SK-N-SH (cell line): ENCODE measurements at regions not wholly inside any gene's neighbourhood (a gene's known extent, or its start where the extent isn't known, plus 50 kb on each side); places are given as distances from the start of the nearest gene placed in this dataset.

ENCODE experiments used
- CTCF ChIA-PET: fragments of 300-600, 350-600 bp; formaldehyde crosslinking; extraction: SDS; loops from one replicate; lab custom pipeline; 2021; lab: Yijun Ruan, JAX
- POLR2A ChIA-PET: fragments of 350-600 bp; sonication (Branson Sonifier 250); formaldehyde crosslinking; extraction: SDS; loops from one replicate; lab custom pipeline; 2020; ENCODE audit warnings: antibody characterized with exemption, inconsistent platforms; lab: Yijun Ruan, JAX
- DNase-seq: peaks from one replicate; pipeline ENCODE4 v3.0.0; 2012
- H2AFZ ChIP-seq: fragments of 200-600 bp; sonication (generic); 2 replicates; pipeline ENCODE4 v1.8.1; 2016; ENCODE audit warnings: antibody characterized with exemption, mild to moderate bottlenecking, low read depth
- H3F3A ChIP-seq: fragments of 200-600 bp; sonication (generic); replicated peaks from 2 replicates; pipeline ENCODE3; 2016; ENCODE audit warnings: antibody characterized with exemption, mild to moderate bottlenecking; ENCODE audit not compliant: insufficient read depth
- H3K27ac ChIP-seq, 2 experiments: fragments of 200-500 bp in 1 of 2; fragments of 200-600 bp in 1 of 2; sonication (Bioruptor generic) in 1 of 2; sonication (generic), shearing (Covaris generic) in 1 of 2; 2 replicates each; pipeline versions ENCODE4 v1.5.1 to v1.6.1; 2014 to 2016; ENCODE audit warnings: low read depth in 2 of 2, inconsistent platforms in 1 of 2, low read length in 1 of 2, mild to moderate bottlenecking in 1 of 2, mixed read lengths in 1 of 2
- H3K27me3 ChIP-seq: fragments of 200-600 bp; sonication (generic), shearing (Covaris generic); 2 replicates; pipeline ENCODE4 v1.6.1; 2016; ENCODE audit warnings: mixed run types; ENCODE audit not compliant: insufficient read depth
- H3K36me3 ChIP-seq, 2 experiments: fragments of 200-500 bp in 1 of 2; fragments of 200-600 bp in 1 of 2; sonication (Bioruptor generic) in 1 of 2; sonication (generic) in 1 of 2; replicated peaks in 1 of 2; 2 replicates each; pipeline versions ENCODE3 to v1.5.1; 2014 to 2016; ENCODE audit warnings: low read length in 1 of 2, mild to moderate bottlenecking in 1 of 2; ENCODE audit not compliant: insufficient read depth in 2 of 2, control insufficient read depth in 1 of 2
- H3K4me1 ChIP-seq, 2 experiments: fragments of 200-500 bp in 1 of 2; fragments of 200-600 bp in 1 of 2; sonication (Bioruptor generic) in 1 of 2; sonication (generic), shearing (Covaris generic) in 1 of 2; 2 replicates each; pipeline versions ENCODE4 v1.5.1 to v1.6.1; 2014 to 2016; ENCODE audit warnings: low read depth in 1 of 2, low read length in 1 of 2, mixed run types in 1 of 2; ENCODE audit not compliant: insufficient read depth in 2 of 2, control insufficient read depth in 1 of 2
- H3K4me2 ChIP-seq: fragments of 200-600 bp; sonication (generic), shearing (Covaris generic); 2 replicates; pipeline ENCODE4 v1.6.1; 2017; ENCODE audit warnings: mixed run types
- H3K4me3 ChIP-seq, 2 experiments: fragments of 200-500 bp in 1 of 2; fragments of 200-600 bp in 1 of 2; sonication (Bioruptor generic) in 1 of 2; sonication (generic), shearing (Covaris generic) in 1 of 2; 2 replicates each; pipeline versions ENCODE4 v1.5.1 to v1.8.1; 2014 to 2016; ENCODE audit warnings: low read depth in 2 of 2, inconsistent platforms in 1 of 2, low read length in 1 of 2, mild to moderate bottlenecking in 1 of 2, mixed read lengths in 1 of 2, moderate library complexity in 1 of 2
- H3K79me2 ChIP-seq: fragments of 200-600 bp; sonication (generic); 2 replicates; pipeline ENCODE4 v1.8.1; 2017; ENCODE audit warnings: mild to moderate bottlenecking; ENCODE audit not compliant: insufficient read depth
- H3K9ac ChIP-seq: fragments of 200-600 bp; sonication (generic); 2 replicates; pipeline ENCODE4 v1.6.1; 2017; ENCODE audit warnings: mixed run types
- H3K9me2 ChIP-seq: fragments of 200-600 bp; sonication (generic); 2 replicates; pipeline ENCODE4 v1.6.1; 2017; ENCODE audit warnings: mixed run types
- H3K9me3 ChIP-seq: fragments of 200-600 bp; sonication (generic); 2 replicates; pipeline ENCODE4 v1.6.1; 2017; ENCODE audit warnings: mixed run types, mild to moderate bottlenecking, moderate library complexity
- H4K20me1 ChIP-seq: fragments of 200-600 bp; sonication (generic); 2 replicates; pipeline ENCODE4 v1.6.1; 2017; ENCODE audit warnings: mild to moderate bottlenecking, mixed run types; ENCODE audit not compliant: insufficient read depth
- CTCF ChIP-seq: fragments of 200-600 bp; sonication (generic); IDR thresholded peaks from 2 replicates; pipeline ENCODE4 v1.6.1; 2017; ENCODE audit warnings: antibody characterized with exemption, mild to moderate bottlenecking, moderate library complexity
- EZH2phosphoT487 ChIP-seq: fragments of 200-600 bp; sonication (generic); IDR thresholded peaks from 2 replicates; pipeline ENCODE4 v1.6.1; 2017; ENCODE audit warnings: low read depth, mixed run types, mild to moderate bottlenecking, antibody characterized with exemption, moderate library complexity, borderline replicate concordance
- GATA2 ChIP-seq: sonication (generic); formaldehyde crosslinking; IDR thresholded peaks from 2 replicates; pipeline ENCODE4 v1.5.0; 2020; ENCODE audit warnings: mild to moderate bottlenecking, missing genetic modification reagents
- MAX ChIP-seq: IDR thresholded peaks from 2 replicates; pipeline ENCODE4 v1.4.0; 2012; ENCODE audit warnings: low read depth
- MXI1 ChIP-seq: IDR thresholded peaks from 2 replicates; pipeline ENCODE4 v1.6.1; 2012; ENCODE audit warnings: mild to moderate bottlenecking, low read depth, low read length, improper control_type of control experiment
- NRF1 ChIP-seq: IDR thresholded peaks from 2 replicates; pipeline ENCODE4 v1.6.1; 2012; ENCODE audit warnings: low read depth, mild to moderate bottlenecking, low read length
- PBX3 ChIP-seq: IDR thresholded peaks from 2 replicates; pipeline ENCODE4; 2012
- TCF12 ChIP-seq: IDR thresholded peaks from 2 replicates; pipeline ENCODE4 v1.4.0; 2012
- TEAD4 ChIP-seq: IDR thresholded peaks from 2 replicates; pipeline ENCODE4 v1.4.0; 2012; ENCODE audit warnings: mild to moderate bottlenecking, borderline replicate concordance; ENCODE audit not compliant: insufficient read depth
- USF1 ChIP-seq: IDR thresholded peaks from 2 replicates; pipeline ENCODE4 v1.4.0; 2012; ENCODE audit warnings: low read depth, borderline replicate concordance
- WGBS: methylation state at CpG from one replicate; pipeline ENCODE4 v1.1.6; 2017; ENCODE audit warnings: low lambda C conversion rate; 5-methylcytosine and 5-hydroxymethylcytosine counted together
- TF ChIP-seq, protein P1 (sequence below): IDR thresholded peaks from 2 replicates; pipeline ENCODE4 v1.6.1; 2012; ENCODE audit warnings: mild to moderate bottlenecking, low read depth, low read length, moderate library complexity

GRCh38 chr1:94306521-94306920, 69.1 kb upstream of the ARHGAP29 start:
- no peaks in the 10 kb centered on the region for H3F3A ChIP-seq
- no peaks in the 10 kb centered on the region for H3K9me2 ChIP-seq
- WGBS = 74% methylated on average over 1 of the region's 1 CpG
- DNase-seq = no peak
- CTCF ChIA-PET = interaction anchor here (1.1 to 1.6 kb wide), 2 partner anchors 29 to 245 kb away, joined by 3 to 13 read pairs; no protein-coding TSS in a partner anchor
- H3K9me3 ChIP-seq = no peaks in the 10 kb centered on the region
- no peak overlapping the region for H3K9ac ChIP-seq
- H3K4me1 ChIP-seq = peaks cover 0 to 6% of the 10 kb centered on the region in 2 experiments; a peak in 1 of 4 replicates
- H3K4me3 ChIP-seq = no peak overlapping the region
- POLR2A ChIA-PET = no interaction called here
- H3K27me3 ChIP-seq = no peaks in the 10 kb centered on the region
- H3K27ac ChIP-seq = no peak overlapping the region
- no peak for TF ChIP-seq NRF1
- no peak for TF ChIP-seq MXI1
- TF ChIP-seq, protein P1, sequence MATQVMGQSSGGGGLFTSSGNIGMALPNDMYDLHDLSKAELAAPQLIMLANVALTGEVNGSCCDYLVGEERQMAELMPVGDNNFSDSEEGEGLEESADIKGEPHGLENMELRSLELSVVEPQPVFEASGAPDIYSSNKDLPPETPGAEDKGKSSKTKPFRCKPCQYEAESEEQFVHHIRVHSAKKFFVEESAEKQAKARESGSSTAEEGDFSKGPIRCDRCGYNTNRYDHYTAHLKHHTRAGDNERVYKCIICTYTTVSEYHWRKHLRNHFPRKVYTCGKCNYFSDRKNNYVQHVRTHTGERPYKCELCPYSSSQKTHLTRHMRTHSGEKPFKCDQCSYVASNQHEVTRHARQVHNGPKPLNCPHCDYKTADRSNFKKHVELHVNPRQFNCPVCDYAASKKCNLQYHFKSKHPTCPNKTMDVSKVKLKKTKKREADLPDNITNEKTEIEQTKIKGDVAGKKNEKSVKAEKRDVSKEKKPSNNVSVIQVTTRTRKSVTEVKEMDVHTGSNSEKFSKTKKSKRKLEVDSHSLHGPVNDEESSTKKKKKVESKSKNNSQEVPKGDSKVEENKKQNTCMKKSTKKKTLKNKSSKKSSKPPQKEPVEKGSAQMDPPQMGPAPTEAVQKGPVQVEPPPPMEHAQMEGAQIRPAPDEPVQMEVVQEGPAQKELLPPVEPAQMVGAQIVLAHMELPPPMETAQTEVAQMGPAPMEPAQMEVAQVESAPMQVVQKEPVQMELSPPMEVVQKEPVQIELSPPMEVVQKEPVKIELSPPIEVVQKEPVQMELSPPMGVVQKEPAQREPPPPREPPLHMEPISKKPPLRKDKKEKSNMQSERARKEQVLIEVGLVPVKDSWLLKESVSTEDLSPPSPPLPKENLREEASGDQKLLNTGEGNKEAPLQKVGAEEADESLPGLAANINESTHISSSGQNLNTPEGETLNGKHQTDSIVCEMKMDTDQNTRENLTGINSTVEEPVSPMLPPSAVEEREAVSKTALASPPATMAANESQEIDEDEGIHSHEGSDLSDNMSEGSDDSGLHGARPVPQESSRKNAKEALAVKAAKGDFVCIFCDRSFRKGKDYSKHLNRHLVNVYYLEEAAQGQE = no peak
- TF ChIP-seq EZH2phosphoT487 = no peak
- TF ChIP-seq CTCF = no peak
- no peaks in the 10 kb centered on the region for H3K36me3 ChIP-seq
- H3K79me2 ChIP-seq = no peaks in the 10 kb centered on the region
- H4K20me1 ChIP-seq = no peaks in the 10 kb centered on the region
- no peak overlapping the region for H2AFZ ChIP-seq
- H3K4me2 ChIP-seq = no peak overlapping the region

DNA sequence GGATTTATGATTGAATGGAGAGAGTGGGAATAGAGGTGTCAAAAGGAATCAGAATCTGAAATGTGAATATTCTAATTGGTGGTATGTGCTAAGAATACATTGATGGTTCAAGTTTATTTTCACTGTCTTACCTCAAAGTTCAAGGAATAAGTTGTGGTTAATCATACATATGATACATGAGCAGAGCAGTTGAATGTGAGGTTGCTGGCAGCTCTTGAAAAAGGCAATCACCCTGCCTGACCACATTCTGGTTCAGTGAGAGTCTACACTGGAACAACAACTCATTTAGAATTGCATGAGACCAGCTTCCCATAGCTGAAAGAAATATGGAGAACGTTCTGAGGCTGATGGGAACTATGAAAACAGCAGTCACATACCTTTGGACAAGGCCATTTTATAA, 68.3 kb upstream of the ARHGAP29 start:
- Histone ChIP-seq H3K27ac (no peak overlapping the region), H3K27me3 (no peaks in the 10 kb centered on the region)
- no peak for TF ChIP-seq MAX
- TF ChIP-seq PBX3 = peak; percentile 72
- no peak for TF ChIP-seq USF1
- TF ChIP-seq GATA2 (CRISPR knock-in tag) = no peak
- TF ChIP-seq TEAD4 = no peak
- peak; percentile 60; the same call in 1 of the 2 replicates for TF ChIP-seq TCF12

More for the DNA sequence above, 68.3 kb upstream of the ARHGAP29 start:
- H3K4me3 ChIP-seq = no peak overlapping the region
- no peaks in the 10 kb centered on the region for H4K20me1 ChIP-seq
- ChIA-PET CTCF (interaction anchor here (1.6 kb wide), 1 partner anchor 30 kb away, joined by 13 read pairs; no protein-coding TSS in a partner anchor), POLR2A (no interaction called here)
- H3K36me3 ChIP-seq = no peaks in the 10 kb centered on the region
- no peak overlapping the region for H2AFZ ChIP-seq
- H3K9me2 ChIP-seq = no peaks in the 10 kb centered on the region
- DNase-seq = no peak
- H3K9ac ChIP-seq = no peak overlapping the region
- H3K79me2 ChIP-seq = no peaks in the 10 kb centered on the region
- H3F3A ChIP-seq = no peaks in the 10 kb centered on the region
- H3K9me3 ChIP-seq = no peaks in the 10 kb centered on the region
- H3K4me1 ChIP-seq = peaks cover 0 to 6% of the 10 kb centered on the region in 2 experiments; a peak in 1 of 4 replicates
- 88% methylated on average over 1 of the region's 1 CpG for WGBS
- peak overlapping the region; percentile 8; the same call in 1 of the 2 replicates for H3K4me2 ChIP-seq
